Fibroblast of upper back skin (primary cell): ENCODE measurements at regions not wholly inside any gene's neighbourhood (a gene's known extent, or its start where the extent isn't known, plus 50 kb on each side); places are given as distances from the start of the nearest gene placed in this dataset.
"Not testable (repeated sequence)": the region's sequence is repeated elsewhere in the genome, so short reads cannot be mapped to it uniquely, and the experiment has no call there.

Source experiments
- DNase-seq: peaks from one replicate; pipeline ENCODE4 v3.0.0-alpha.2; 2013

- no peak for DNase-seq
Measured at GRCh38 chr2:22957446-22957845, 427.5 kb upstream of the KLHL29 start.

GRCh38 chr2:22958308-22958707, 426.7 kb upstream of the KLHL29 start:
- no peak for DNase-seq

GRCh38 chr2:22967756-22968155, 417.2 kb upstream of the KLHL29 start:
- no peak for DNase-seq

GRCh38 chr2:22970284-22970975, 414.5 kb upstream of the KLHL29 start:
- no peak for DNase-seq

GRCh38 chr2:22970991-22971390, 414.0 kb upstream of the KLHL29 start:
- no peak for DNase-seq

- no peak for DNase-seq
Measured at GRCh38 chr2:22981785-22982184, 403.2 kb upstream of the KLHL29 start.

- not testable (repeated sequence) for DNase-seq
Measured at GRCh38 chr2:22984152-22984551, 400.8 kb upstream of the KLHL29 start.

GRCh38 chr2:22990246-22990645, 394.7 kb upstream of the KLHL29 start:
- DNase-seq, result no peak

GRCh38 chr2:22991844-22992243, 393.1 kb upstream of the KLHL29 start:
- DNase-seq, result no peak

GRCh38 chr2:22992441-22992840, 392.5 kb upstream of the KLHL29 start:
- DNase-seq, result no peak

- no peak for DNase-seq
Measured at GRCh38 chr2:22993250-22993649, 391.7 kb upstream of the KLHL29 start.

GRCh38 chr2:22995576-22995975, 389.4 kb upstream of the KLHL29 start:
- DNase-seq, result no peak

- no peak for DNase-seq
Measured at GRCh38 chr2:22996911-22997310, 388.1 kb upstream of the KLHL29 start.

GRCh38 chr2:22998359-22998758, 386.6 kb upstream of the KLHL29 start:
- DNase-seq, result peak; percentile 73

GRCh38 chr2:22999951-23000350, 385.0 kb upstream of the KLHL29 start:
- DNase-seq, result peak; percentile 43

GRCh38 chr2:23002234-23002633, 382.7 kb upstream of the KLHL29 start:
- no peak for DNase-seq

- DNase-seq, result no peak
Measured at GRCh38 chr2:23005469-23005868, 379.5 kb upstream of the KLHL29 start.

GRCh38 chr2:23007631-23008235, 377.2 kb upstream of the KLHL29 start:
- no peak for DNase-seq

GRCh38 chr2:23008440-23008839, 376.5 kb upstream of the KLHL29 start:
- peak; percentile 5 for DNase-seq

- DNase-seq, result no peak
Measured at GRCh38 chr2:23008951-23009350, 376.0 kb upstream of the KLHL29 start.

GRCh38 chr2:23009545-23010149, 375.3 kb upstream of the KLHL29 start:
- DNase-seq, result peak; percentile 92

- DNase-seq, result no peak
Measured at GRCh38 chr2:23012499-23012898, 372.5 kb upstream of the KLHL29 start.

- no peak for DNase-seq
Measured at GRCh38 chr2:23015651-23016200, 369.3 kb upstream of the KLHL29 start.

- DNase-seq, result no peak
Measured at GRCh38 chr2:23019476-23019875, 365.5 kb upstream of the KLHL29 start.
